ENCODE measurements at regions not wholly inside any gene's neighbourhood (a gene's known extent, or its start where the extent isn't known, plus 50 kb on each side); places are given as distances from the start of the nearest gene placed in this dataset.
"Not testable (repeated sequence)": the region's sequence is repeated elsewhere in the genome, so short reads cannot be mapped to it uniquely, and the experiment has no call there.

DNA sequence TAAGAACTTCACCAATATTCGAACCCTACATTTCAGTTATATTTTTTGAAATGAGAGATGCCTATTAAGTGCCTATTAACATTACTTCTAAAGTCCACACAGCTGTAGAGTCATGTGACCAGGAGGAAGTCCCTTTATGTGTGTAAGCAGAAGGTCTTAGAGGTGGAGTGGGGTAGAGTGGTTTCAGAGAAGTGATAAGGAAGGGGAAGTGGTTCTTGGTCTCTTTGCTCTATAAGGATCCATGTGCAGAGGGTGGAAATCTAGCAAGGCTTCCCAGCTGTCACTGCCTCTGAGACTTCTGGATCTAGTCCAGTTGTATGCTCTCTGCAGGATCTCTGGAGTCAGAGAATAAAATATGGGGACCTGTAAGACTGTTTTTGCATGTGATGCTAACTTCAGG lies 673.9 kb downstream of the FLRT2 start:
- no peak for DNase-seq

DNA sequence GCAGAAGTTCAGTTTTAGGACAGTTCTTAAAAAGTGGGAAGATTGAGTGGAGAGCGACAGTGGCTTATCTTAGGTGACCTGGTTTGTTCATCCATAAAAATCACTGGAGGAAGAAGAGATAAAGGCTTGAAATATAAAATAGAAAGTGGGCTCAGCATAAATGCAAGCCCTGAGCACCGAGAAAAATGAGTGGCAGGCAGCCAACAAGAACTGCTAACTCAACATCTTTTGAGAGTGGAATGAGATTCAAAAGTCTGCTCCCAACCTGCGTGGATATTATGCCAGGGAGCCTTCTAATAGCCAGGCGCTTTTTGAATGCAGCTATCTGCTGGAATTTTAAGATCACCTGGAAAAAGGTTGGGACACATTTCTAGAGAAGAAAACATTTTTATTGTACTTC lies 666.5 kb downstream of the FLRT2 start:
- peak; percentile 25 for DNase-seq

DNA sequence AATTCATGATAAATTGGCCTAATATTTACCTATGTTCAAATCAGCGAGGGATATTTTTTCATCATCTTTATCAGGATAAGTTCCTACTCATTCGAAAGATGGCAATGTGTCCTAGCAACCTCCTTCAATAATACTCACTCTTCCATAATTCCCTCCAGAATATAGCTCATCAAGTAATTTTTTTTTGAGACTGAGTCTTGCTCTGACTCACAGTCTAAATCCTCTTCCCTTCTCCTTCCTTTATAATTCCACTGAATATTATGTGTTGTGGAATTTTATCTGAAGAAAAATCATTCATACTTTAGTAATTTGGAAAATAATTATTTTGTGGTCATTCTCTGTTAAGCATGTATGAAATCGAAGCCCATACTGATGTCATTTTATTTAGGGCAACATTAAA lies 663.8 kb downstream of the FLRT2 start:
- DNase-seq, result no peak

DNA sequence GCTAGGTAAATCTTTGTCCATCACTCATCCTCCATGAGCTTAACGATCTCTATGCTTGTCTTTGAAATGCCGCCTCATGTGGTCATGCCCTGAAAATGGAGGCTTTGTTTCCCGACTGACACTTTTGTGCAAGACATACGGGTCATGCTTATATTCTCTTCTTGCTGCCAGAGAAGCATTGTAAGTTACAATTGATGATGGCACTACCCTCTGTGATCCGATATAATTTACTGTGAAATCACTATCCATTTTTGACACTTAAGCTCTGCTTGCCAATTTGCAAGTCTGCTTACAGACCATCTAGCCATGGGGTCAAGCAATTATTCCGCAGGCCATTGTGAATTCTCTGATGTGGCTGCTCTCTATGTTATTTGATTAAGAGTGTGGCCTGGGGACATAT lies 650.0 kb downstream of the FLRT2 start:
- no peak for DNase-seq

DNA sequence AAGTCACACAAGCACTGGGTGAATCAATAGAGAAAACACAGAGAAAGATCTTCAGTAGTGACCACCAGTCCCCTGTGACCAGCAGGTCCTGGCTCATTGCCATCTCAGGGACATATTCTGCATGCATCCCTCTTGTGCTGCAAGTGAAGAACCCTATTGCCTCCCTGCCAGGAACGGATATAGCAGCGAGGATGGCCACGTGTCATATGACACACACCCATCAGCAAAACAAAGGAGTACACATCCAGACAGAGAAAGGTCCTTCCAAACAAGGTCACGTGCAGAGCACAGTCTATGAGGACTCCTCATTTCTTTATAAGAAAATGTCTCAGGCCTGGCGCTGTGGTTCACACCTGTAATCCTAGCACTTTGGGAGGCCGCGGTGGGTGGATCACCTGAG lies 638.4 kb downstream of the FLRT2 start:
- DNase-seq, result no peak

DNA sequence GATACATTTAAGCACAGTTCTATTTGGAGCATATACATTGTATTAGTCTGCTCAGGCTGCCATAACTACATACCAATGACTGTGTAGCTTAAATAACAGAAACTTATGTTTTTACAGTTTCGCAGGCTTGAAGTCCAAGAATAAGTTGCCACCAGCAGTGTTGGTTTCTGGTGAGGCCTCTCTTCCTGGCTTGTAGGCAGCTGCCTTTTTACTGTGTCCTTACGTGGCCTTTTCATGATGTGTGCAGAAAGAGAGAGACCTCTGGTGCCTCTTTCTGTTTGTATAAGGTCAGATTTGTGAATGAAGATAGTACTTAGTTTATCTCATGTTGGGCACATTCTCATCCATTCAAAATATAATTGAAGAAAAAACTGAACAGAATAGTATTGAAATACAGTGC lies 636.6 kb downstream of the FLRT2 start:
- no peak for DNase-seq

DNA sequence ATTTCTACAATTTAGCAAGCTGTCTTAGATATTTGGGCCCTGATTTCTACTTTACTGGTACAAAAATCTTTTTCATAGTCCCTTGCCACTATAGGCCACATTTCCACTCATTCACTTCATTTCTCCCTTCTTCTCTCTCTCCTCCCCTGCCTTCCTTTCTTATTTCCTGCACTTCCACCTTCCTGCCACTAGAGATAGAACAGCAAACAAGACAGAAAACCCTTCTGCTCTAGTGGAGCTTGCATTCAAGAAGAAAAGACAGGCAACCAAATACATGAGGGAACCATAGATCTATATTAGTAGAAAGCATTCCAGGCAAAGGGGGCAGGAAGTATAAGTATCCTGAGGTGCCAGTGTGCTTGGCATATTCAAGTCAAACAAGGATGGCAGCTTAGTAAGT lies 623.5 kb downstream of the FLRT2 start:
- DNase-seq, result no peak

DNA sequence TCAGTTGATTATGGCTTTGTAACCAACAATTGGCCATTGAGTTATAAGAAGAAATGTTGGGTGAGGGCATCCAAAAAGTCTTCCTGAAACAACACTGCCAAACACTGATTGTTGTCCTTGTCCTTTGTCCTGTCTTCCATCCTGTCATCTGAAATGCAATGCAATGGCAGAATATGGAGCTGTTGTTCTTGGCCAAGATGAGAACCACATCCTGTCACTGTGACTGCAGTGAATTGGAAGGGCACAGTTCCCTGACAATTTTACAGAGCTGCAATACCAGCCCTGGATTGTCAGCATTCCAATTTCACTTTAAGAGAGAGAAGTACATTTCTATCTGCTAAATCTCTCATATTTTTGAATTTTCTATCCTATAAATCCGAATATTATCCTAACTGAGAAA lies 613.3 kb downstream of the FLRT2 start:
- no peak for DNase-seq

DNA sequence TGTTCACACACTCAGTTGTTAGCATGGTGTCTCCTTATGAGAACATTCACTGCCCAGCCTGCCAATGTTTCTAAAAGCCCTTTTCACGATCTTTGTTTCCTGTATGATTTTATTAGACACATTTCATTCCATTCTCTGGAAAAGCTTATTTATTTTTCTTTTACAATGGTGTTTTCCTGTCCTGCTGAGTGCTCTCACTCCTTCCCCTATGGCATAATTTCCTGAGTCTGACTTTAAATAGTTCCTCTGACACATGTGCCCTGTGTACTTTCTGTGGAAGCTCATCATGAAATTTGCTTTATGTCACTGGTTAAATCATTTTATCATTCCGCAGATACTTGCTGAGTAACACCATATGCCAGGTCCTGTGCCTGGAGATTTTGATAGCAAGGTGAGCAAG lies 612.0 kb downstream of the FLRT2 start:
- no peak for DNase-seq

DNA sequence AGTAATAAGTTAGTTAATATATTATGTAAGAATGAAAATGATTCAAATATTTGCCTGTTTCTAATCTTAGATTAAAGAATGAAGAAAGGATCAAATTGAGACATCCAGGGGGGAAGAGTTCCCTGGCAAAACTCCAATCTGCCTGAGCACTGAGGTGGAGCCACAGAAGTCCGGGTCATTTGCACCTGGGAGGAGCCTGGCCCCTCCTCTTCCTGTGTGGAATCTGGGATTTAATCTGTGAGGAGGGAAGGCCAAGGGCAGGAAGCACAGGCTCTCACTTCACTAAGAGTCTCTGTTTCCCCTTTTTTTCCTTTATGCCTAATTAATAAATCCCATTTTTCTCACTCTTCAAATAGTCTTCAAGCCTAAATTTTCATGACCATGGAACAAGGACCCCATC lies 599.5 kb downstream of the FLRT2 start:
- no peak for DNase-seq

DNA sequence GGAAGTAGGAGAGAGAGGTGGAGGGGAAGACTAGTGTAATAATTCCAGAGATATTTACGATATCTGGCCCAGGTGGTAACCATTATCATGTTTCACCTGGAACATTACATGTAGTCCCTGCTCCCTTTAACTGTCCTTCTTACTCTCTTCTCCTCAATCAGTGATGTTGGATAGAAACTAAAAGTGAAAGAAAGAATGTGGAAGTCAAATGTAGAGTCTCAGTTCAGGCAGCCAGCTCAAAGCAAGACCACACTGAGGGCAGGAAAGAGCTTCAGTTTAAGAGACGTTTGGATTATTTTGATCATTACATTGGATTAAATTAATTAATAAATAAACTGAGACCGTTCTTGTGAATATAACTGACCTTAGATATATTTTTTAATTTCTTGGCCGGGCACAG lies 594.4 kb downstream of the FLRT2 start:
- no peak for DNase-seq

DNA sequence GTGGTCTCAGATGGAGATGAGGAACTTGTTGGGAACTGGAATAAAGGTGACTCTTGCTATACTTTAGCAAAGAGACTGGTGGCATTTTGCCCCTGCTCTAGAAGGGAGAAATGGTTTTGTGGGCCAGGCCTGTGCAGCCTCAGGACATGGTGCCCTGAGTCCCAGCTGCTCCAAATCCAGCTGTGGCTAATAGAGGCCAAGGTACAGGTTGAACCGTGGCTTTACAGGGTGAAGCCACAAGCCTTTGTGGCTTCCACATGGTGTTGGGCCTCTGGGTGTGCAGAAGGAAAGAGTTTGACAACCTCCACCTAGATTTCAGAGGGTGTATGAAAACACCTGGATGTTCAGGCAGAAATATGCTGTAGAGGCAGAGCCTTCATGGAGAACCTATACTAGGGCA lies 586.0 kb downstream of the FLRT2 start:
- no peak for DNase-seq

DNA sequence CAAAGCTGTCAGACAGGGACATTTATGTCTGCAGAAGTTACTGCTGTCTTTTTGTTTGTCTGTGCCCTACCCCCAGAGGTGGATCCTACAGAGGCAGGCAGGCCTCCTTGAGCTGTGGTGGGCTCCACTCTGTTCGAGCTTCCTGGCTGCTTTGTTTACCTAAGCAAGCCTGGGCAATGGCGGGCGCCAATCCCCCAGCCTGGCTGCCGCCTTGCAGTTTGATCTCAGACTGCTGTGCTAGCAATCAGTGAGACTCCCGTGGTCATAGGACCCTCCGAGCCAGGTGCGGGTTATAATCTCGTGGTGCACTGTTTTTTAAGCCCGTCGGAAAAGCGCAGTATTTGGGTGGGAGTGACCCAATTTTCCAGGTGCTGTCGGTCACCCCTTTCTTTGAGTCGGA lies 580.9 kb downstream of the FLRT2 start:
- DNase-seq, result not testable (repeated sequence)

DNA sequence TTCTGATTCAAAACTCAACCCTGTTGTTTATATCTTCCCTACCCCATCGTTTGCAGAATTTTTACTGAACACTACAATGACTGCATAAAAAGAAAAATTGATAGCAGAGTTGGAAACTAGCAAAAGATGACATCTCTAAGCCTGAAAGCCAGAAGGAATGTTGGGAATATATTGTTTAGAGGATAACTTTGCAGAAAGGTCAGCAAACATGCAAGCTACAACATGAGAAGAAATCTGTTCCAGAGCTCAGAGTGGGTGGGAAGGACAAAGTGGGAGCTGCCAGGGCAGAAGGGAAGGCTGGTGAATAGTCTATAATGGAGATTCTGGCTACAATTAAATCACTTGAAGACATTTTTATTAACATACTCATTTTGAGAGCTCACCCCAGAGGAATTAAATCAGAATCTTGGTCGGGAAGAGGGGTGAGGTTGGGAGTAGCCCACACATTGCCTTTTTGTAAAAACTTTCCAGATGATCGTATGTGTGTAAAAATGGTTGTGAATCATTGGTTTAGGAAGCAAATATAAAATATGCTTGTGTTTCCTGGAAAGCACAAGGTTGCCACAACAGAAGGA lies 574.8 kb downstream of the FLRT2 start:
- peak in 1 of 2 donors; percentile 35 for DNase-seq

DNA sequence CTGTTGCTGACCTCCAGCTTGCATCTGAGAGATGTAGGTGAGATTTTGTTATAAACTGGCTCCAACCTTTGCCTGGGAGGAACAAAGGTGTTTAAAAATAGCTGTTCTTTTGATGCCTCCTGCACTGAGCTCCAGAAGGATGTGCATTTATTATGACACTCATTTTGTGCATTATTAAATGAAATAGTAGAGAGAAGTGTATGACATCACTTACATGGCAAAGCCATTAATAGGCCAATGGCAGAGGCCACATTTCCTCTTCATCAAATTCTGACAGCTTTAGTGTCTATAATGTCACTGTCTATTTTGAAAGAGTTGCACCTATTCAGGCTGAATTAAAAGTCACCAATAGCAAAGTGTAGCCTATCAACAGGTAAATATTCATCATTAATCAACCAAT lies 564.6 kb downstream of the FLRT2 start:
- no peak for DNase-seq

DNA sequence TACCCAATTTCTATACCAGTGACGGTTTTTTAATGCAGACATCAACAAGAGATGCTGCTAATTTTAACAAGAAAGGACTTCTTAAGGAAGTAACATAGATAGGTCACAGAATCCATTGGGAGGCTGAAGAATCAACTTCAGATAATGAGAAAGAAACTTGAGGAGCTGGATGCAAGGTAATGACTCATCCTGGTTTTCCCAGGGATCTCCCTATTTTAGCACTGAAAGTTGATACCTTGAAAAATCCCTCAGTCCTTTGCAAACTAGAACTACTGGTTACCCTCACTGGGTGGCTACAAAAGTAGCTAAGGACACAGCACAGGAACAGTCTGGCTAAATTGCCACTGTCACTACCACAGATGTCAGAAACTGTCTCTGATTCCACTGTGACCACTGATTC lies 561.9 kb downstream of the FLRT2 start:
- no peak for DNase-seq

DNA sequence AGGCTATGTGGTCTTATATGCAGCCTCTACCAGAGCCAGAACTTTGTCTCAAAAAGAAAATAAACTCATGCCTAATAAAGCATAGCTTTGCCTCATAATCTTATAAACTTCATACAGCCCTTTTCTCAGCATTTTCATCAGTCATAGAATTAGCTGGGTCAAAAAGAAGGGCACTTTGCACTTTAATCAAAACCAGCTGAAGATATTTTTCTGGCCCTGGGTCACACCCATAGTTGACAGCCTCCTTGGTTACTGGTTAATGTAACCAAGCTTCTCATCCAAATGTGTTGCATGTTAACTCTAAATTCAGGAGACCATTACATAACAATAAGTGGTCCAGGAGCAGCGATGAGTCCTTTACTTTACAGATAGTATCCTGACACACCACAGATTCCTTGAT lies 558.2 kb downstream of the FLRT2 start:
- no peak for DNase-seq

DNA sequence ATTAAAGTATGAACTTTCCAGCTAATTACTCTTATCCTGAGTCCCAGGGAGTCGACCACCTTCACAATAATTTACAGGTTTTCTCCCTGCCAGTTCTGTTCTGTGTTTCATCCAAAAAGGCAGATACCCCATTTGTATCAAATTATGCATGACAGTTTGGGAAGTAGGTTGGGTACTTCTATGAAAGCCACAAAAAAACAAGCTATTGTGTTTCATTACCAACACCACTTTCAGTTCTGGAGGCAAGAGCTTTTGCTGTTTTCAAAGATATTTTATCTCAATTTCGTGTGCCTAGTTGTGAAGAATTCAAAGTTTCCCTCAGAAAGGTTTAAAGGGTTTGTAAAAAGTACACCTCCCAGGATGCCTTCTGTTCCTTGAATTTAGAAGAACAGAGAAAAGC lies 557.4 kb downstream of the FLRT2 start:
- no peak for DNase-seq

DNA sequence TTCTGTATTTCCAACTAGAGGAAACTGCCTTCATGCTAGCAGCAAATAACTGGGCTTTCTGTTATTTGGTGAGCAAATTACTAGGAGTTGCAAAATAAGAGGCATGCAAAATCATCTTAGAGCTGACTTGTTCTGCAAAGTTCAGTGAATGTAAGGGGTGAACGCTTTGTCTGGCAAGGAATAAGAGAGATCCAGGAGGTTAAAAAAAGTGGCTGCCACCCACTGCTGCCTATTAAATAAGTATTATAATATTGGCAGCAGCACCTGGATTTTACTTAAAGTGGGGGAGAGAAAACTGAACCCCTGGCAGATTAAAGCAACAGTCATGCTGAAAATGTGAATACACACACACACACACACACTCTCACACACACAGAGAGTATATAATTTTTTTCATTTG lies 557.0 kb downstream of the FLRT2 start:
- DNase-seq, result no peak

DNA sequence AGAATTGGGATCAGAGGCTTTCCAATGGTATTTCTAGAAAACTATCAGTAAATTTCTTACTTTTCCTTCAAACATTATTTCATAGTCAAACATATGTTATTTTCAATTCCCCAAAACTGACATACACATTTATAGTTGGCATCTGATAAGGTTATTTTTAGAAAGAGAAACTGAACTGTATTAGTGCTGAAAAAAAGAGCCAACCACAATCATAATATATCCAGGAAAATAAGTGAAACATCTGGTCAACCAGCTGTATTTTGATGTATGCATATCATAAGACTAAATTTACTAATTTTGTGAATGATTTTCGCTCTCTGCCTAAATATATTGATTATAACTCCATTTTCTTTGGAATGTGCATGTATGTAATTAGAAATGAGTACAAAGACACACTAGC lies 554.2 kb downstream of the FLRT2 start:
- DNase-seq, result no peak

DNA sequence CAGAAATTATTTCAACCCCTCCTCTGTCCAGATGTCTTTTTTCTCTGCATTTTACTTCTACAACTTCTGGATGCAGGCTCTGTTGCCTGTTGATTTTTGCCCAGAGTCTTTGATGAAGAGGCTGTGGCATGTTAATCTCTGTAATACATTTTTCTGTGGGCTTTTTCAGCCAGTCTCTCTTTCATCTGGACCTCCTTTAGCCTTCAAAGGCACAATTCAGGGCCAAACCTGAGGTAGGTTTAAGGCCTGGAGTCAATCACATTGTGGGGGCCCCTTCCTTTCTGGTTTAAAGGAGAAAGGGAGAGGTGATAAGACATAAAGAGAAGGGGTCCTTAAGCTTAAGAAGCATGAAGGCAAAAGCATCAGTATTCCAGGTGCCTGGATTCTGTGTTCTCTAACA lies 553.7 kb downstream of the FLRT2 start:
- no peak for DNase-seq

DNA sequence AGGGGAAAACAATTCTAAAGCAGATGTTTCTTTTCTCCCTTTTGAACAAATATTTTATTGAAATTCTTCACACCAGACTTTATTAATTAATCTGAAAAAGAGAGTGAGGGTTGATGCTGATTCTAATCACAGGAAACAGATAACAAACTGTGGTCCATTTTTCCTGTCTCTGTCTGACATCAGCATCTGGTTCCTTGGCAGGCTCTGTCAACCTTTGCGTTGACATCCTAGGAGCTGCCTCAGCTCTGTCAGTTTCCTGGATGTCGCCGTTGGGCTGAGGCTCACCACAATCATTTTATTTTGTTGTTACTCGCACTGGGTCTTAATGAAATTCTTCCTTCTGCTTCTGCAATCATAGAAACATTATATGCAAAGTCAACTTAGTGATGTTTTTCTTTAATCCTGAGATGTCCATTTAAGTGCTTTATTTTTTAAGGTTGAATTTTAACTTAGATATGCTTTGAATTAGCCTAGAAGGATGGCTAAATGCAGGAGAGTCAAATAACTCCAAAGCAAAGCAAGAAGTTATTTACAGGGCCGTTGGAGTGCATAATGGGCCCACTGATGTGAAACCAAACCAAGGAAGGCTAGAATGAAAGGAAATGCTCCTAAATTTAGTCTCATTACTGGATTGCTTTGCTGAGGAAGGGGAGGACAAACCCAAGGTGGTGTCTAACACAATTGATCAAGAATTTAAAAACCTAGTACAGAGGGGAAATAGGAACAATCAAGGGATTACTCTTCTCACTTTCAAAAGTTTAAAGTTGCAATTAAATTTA lies 542.4 kb downstream of the FLRT2 start:
- peak in 1 of 2 donors; percentile 6 for DNase-seq

DNA sequence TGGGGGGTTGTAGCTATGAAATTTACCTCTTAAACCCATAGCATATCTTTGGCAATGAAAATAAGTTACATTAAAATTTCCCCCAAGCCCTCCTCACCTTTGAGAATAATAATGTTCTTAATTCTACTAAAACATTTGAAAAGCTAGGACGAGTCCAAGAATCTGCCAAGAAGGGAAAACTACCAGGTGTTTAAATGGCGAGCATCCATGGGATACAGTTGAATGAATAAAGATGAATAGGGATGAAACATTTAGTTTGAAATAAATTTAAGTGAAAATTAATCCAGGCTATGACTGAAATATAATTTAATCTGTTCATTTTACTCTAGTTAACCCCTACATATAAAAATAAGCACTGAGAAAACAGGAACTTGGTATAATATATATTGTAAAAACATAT lies 536.7 kb downstream of the FLRT2 start:
- no peak for DNase-seq

DNA sequence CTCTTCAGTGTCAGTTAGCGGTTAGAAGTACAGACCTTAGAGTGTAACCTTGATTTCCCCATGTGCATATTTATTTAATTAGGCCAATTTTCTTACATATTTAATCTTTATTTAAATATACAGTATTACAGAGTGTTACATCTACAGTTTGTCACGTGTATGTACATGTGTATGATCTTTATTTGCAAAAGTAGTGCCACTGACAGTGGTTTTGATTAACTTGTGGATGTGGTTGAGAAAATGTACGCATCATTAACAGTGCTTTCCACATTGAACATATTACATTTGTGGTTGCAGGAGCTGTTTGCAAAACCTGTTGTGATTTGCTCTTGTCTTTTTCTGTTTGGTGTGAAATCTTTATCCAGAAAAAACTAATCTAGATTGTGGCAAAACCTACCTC lies 535.5 kb downstream of the FLRT2 start:
- DNase-seq, result no peak

Measured in right lung (tissue), 2 donors.